Small intestine (tissue), 7 donors: ENCODE measurements at regions not wholly inside any gene's neighbourhood (a gene's known extent, or its start where the extent isn't known, plus 50 kb on each side); places are given as distances from the start of the nearest gene placed in this dataset.
"Not testable (repeated sequence)": the region's sequence is repeated elsewhere in the genome, so short reads cannot be mapped to it uniquely, and the experiment has no call there.

ENCODE experiments used
- DNase-seq, 2 donors: peaks; one replicate each; pipeline versions ENCODE4 v3.0.0 to v3.0.0-alpha.2; 2013
- FAIRE-seq: peaks from 2 replicates; lab custom pipeline; 2012; peaks lifted over from hg19 to GRCh38; lab: Jason Lieb, UNC
- H3K27ac ChIP-seq, 3 donors: one replicate each; pipeline ENCODE4 v1.5.1; 2013; ENCODE audit warnings: low read length in 2 of 3, mild to moderate bottlenecking in 2 of 3, control low read depth in 1 of 3, inconsistent platforms in 1 of 3, low read depth in 1 of 3, moderate library complexity in 1 of 3
- H3K27me3 ChIP-seq, 3 donors: one replicate each; pipeline ENCODE4 v1.6.1; 2013; ENCODE audit warnings: low read length in 3 of 3, inconsistent platforms in 1 of 3; ENCODE audit not compliant: control insufficient read depth in 3 of 3, insufficient read depth in 3 of 3
- H3K36me3 ChIP-seq, 3 donors: one replicate each; pipeline ENCODE4 v1.6.1; 2013; ENCODE audit warnings: low read length in 3 of 3, inconsistent platforms in 1 of 3, low read depth in 1 of 3, mild to moderate bottlenecking in 1 of 3, moderate library complexity in 1 of 3; ENCODE audit not compliant: control insufficient read depth in 3 of 3, insufficient read depth in 2 of 3
- H3K4me1 ChIP-seq, 3 donors: one replicate each; pipeline ENCODE4 v1.6.1; 2013; ENCODE audit warnings: low read length in 2 of 3, inconsistent platforms in 1 of 3, low read depth in 1 of 3, mild to moderate bottlenecking in 1 of 3, moderate library complexity in 1 of 3; ENCODE audit not compliant: control insufficient read depth in 3 of 3, insufficient read depth in 2 of 3
- H3K4me3 ChIP-seq, 3 donors: one replicate each; pipeline ENCODE4 v1.5.1; 2013; ENCODE audit warnings: low read length in 3 of 3, control low read depth in 1 of 3, inconsistent platforms in 1 of 3, low read depth in 1 of 3, mild to moderate bottlenecking in 1 of 3, moderate library complexity in 1 of 3
- H3K9me3 ChIP-seq, 2 donors: one replicate each; pipeline ENCODE4 v1.6.1; 2013; ENCODE audit warnings: low read depth in 1 of 2, low read length in 1 of 2; ENCODE audit not compliant: control insufficient read depth in 2 of 2, insufficient read depth in 1 of 2
- WGBS, 3 donors: extraction: QIAGEN DNeasy Blood & Tissue Kit; methylation state at CpG; one replicate each; pipeline ENCODE4 v1.1.7; 2013; 5-methylcytosine and 5-hydroxymethylcytosine counted together
- donor health status: healthy with polysubstance abuse.
- donor health status: control.
- donor health status: control.
- donor health status: Bipolar disorder and iron deficiency.
- donor health status: healthy.

GRCh38 chr3:15997274-15997943 is 177.1 kb upstream of the GALNT15 start:
- Histone ChIP-seq H3K27ac (no peak overlapping the region), H3K27me3 (no peaks in the 10 kb centered on the region), H3K36me3 (no peaks in the 10 kb centered on the region), H3K4me1 (no peaks in the 10 kb centered on the region), H3K9me3 (no peaks in the 10 kb centered on the region), H3K4me3 (no peak overlapping the region)
- FAIRE-seq (no peak), DNase-seq (no peak)
- WGBS, 3 donors, result 77 to 80% (median 79%) methylated on average over 4 of the region's 4 CpGs

DNA sequence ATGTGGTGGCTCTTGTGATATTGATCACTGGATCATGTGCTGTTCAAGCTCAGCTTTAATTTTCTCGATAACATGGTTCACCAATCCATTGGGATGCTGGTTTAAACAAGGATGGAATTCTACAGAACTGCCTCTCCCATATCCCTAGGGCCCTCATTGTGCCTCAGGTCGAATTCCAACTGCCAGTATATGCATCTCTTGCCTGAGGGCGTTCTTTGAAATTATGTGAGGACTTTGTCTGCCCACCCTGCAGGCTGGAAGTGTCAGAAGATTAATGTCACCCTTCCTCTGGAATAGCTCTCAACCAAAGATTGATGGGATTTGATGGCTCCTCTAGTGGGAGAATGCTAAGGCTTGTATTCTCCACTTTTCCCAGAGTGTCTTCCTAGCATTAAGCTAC is 175.6 kb upstream of the GALNT15 start:
- H3K27me3 ChIP-seq, result no peaks in the 10 kb centered on the region
- H3K4me3 ChIP-seq, result no peak overlapping the region
- WGBS, 3 donors, result 56 to 67% (median 56%) methylated on average over 3 of the region's 3 CpGs
- H3K27ac ChIP-seq, result no peak overlapping the region
- H3K9me3 ChIP-seq, result no peaks in the 10 kb centered on the region
- H3K36me3 ChIP-seq, result no peaks in the 10 kb centered on the region
- H3K4me1 ChIP-seq, result no peaks in the 10 kb centered on the region
- FAIRE-seq (no peak), DNase-seq (no peak)

DNA sequence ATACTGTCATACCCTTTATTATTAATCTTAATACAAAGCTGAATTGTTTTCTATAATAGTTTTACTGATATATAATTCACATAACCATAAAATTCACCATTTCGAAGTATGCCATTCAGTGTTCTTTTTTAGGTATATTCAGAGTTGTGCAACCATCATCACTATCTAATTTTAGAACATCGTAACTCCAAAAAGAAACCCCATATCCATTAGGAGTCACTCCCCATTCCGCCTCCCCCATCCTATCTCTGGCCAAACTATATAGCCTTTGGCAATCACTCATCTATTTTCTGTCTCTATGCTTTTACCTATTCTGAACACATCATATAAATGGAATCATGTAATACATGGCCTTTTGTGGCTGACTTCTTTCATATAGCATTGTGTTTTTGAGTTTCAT is 169.7 kb upstream of the GALNT15 start:
- FAIRE-seq (no peak), DNase-seq (no peak)
- no peaks in the 10 kb centered on the region for H3K9me3 ChIP-seq
- no peaks in the 10 kb centered on the region for H3K4me1 ChIP-seq
- 90 to 93% (median 91%) methylated on average over 3 of the region's 3 CpGs for WGBS, 3 donors
- no peaks in the 10 kb centered on the region for H3K27me3 ChIP-seq
- no peak overlapping the region for H3K27ac ChIP-seq
- H3K4me3 ChIP-seq, result no peak overlapping the region
- H3K36me3 ChIP-seq, result no peaks in the 10 kb centered on the region

DNA sequence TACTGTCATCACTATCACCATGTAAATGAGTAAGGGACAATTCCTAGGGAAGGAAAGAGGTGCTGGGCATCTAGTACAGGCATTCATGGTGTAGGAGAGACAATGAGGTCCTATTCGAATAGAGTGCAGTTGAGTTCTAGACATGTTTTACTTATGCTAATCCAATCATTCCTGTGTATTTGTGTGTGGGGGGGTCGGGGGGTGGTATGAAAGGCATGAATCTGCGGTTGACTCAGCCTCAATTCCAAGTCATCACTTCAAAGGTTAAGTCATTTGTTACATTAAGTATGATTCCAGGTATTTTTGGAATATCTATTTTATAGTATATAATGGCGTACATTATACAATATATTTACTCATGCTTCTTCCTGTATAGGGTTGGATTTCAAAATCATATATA is 163.1 kb upstream of the GALNT15 start:
- H3K27ac ChIP-seq, result no peak overlapping the region
- FAIRE-seq, result no peak

GRCh38 chr3:16012086-16012485 is 162.4 kb upstream of the GALNT15 start:
- Histone ChIP-seq H3K9me3 (no peaks in the 10 kb centered on the region), H3K27me3 (no peaks in the 10 kb centered on the region), H3K36me3 (no peaks in the 10 kb centered on the region), H3K27ac (no peak overlapping the region), H3K4me3 (no peak overlapping the region), H3K4me1 (no peaks in the 10 kb centered on the region)
- no peak for DNase-seq
- no peak for FAIRE-seq

More for the DNA sequence above, 163.1 kb upstream of the GALNT15 start:
- Histone ChIP-seq H3K36me3 (no peaks in the 10 kb centered on the region), H3K27me3 (no peaks in the 10 kb centered on the region), H3K9me3 (no peaks in the 10 kb centered on the region), H3K4me3 (no peak overlapping the region), H3K4me1 (no peaks in the 10 kb centered on the region)
- no peak for DNase-seq
- WGBS, 3 donors, result 81 to 82% (median 82%) methylated on average over 4 of the region's 4 CpGs

DNA sequence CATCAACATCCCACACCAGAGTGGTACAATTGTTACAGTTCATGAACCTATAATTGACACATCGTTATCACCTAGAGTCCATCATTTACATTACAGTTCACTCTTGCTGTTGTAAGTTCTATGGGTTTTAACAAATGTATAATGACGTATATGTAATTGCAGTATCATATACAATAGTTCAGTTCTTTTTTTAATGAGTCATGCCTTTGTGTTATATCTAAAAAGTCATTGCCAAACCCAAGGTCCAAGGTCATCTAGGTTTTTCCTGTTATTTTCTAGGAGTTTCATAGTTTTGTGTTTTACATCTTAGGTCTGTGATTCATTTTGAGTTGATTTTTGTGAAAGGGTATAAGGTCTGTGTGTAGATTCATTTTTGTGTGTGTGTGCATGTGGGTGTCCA is 160.9 kb upstream of the GALNT15 start:
- 40 to 68% (median 47%) methylated on average over 2 of the region's 2 CpGs for WGBS, 3 donors
- Histone ChIP-seq H3K27me3 (no peaks in the 10 kb centered on the region), H3K36me3 (no peaks in the 10 kb centered on the region), H3K4me3 (no peak overlapping the region), H3K9me3 (no peaks in the 10 kb centered on the region), H3K27ac (no peak overlapping the region), H3K4me1 (no peaks in the 10 kb centered on the region)
- DNase-seq, result no peak
- FAIRE-seq, result no peak

- not testable (repeated sequence) for H3K4me3 ChIP-seq, H3K9me3 ChIP-seq, H3K27me3 ChIP-seq, FAIRE-seq, DNase-seq, H3K4me1 ChIP-seq, H3K27ac ChIP-seq, H3K36me3 ChIP-seq
- 76 to 82% (median 80%) methylated on average over 4 of the region's 4 CpGs for WGBS, 3 donors
Measured at GRCh38 chr3:16021801-16022200, 152.7 kb upstream of the GALNT15 start.

GRCh38 chr3:16023881-16024280 is 150.6 kb upstream of the GALNT15 start:
- WGBS, 3 donors, result 61 to 84% (median 64%) methylated on average over 4 of the region's 4 CpGs
- H3K9me3 ChIP-seq, FAIRE-seq, DNase-seq, H3K4me1 ChIP-seq, H3K27me3 ChIP-seq, H3K4me3 ChIP-seq, H3K36me3 ChIP-seq, H3K27ac ChIP-seq: not testable (repeated sequence)

GRCh38 chr3:16024548-16024947 is 149.9 kb upstream of the GALNT15 start:
- Histone ChIP-seq H3K9me3 (peaks cover 0 to 7% of the 10 kb centered on the region in 2 donors), H3K4me1 (no peaks in the 10 kb centered on the region), H3K4me3 (no peak overlapping the region), H3K36me3 (no peaks in the 10 kb centered on the region), H3K27ac (no peak overlapping the region), H3K27me3 (peaks cover 0 to 3% (median 0%) of the 10 kb centered on the region in 3 donors)
- DNase-seq, result no peak
- FAIRE-seq, result no peak
- 35 to 67% (median 53%) methylated on average over 1 of the region's 1 CpG for WGBS, 3 donors
